Brain pericyte (primary cell): ENCODE measurements at regions not wholly inside any gene's neighbourhood (a gene's known extent, or its start where the extent isn't known, plus 50 kb on each side); places are given as distances from the start of the nearest gene placed in this dataset.

ENCODE experiments used
- DNase-seq: peaks from one replicate; pipeline ENCODE4 v3.0.0-alpha.2; 2012; ENCODE audit warnings: low read depth, low spot score

- DNase-seq, result no peak
These were observed 387.3 kb downstream of the YTHDC2 start for GRCh38 chr5:113900816-113901215.

- DNase-seq, result no peak
These were observed 388.2 kb downstream of the YTHDC2 start for GRCh38 chr5:113901718-113902117.

GRCh38 chr5:113902917-113903660 is 389.6 kb downstream of the YTHDC2 start:
- DNase-seq, result no peak

DNA sequence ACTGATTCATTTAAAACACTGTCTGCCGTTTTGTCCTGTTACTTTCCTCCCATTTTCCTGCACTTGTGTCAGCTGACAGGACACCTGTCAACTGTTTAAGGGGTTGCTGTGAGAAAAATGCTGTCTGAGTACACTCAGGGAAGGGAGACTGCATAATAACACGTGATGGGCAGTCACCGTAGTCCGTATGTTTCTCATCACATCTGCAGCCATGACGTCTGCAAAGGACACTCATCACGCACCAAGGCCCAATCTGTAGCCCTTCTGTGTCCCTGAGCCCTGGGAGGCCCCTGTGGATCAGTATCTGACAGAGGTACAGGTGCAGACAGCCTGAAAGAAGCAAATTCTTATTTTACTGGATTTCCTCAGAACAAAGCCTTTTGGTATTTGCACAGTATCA is 396.3 kb downstream of the YTHDC2 start:
- DNase-seq, result no peak

- no peak for DNase-seq
These were observed 404.5 kb downstream of the YTHDC2 start for GRCh38 chr5:113917997-113918396.

- no peak for DNase-seq
These were observed 408.8 kb downstream of the YTHDC2 start for GRCh38 chr5:113922343-113922742.

GRCh38 chr5:113935453-113935852 is 422.0 kb downstream of the YTHDC2 start:
- DNase-seq, result no peak

DNA sequence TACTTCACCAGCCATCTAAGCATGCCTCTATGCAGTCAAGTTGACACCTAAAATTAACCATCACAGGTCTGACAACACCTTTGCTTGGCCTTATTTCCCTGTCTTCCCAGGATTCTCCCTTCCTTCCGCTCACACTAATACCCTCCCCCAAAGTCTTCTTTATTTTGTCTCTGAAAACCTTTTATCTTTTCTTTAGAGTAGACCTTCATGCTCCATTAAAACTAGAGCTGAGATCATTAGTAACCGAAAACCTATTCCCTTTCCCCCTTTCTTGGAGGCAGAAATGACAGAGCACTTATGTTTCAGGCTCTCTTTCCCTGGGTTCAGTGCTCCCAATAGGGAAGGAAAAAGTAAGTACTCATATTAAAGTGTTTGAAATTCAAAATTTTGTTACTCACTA is 423.8 kb downstream of the YTHDC2 start:
- no peak for DNase-seq

DNA sequence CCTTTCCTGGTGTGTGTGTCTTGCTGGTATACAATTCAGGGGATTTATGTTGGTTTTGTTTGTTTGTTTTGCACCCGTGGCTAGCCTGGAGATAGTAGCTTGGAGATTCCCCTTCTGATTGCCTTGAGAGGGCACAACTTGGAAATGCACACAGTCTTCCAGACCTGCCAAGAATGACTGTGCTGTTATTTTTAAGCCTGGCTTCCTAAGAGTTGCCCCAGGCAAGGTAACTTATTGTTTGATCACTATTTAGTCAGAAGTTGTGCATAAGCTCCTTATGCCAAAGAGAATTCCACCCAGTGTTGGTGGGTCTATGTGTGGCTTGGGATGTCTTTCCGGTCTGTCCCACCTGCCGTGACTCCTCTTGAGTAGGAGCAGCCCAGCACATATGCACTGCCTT is 421.9 kb upstream of the KCNN2 start:
- no peak for DNase-seq

DNA sequence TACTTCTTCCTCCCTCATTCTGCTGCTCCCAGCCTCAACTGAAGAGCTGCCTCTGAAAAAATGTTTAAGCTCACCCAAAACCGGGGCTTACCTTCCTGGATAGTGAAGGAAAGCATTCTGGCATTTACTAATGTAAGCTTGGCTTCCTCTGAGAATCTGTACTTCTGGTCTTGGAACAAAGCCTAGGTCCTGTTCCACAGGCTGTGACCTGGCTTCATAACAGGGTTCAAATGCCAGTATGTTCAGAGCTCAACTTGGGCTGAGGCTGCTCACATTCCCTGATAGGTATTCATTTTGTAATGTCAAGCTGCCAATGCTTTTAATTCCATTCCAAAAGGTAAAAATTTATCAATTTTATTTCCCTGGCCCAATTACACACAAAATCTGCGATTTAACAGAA is 411.7 kb upstream of the KCNN2 start:
- no peak for DNase-seq

DNA sequence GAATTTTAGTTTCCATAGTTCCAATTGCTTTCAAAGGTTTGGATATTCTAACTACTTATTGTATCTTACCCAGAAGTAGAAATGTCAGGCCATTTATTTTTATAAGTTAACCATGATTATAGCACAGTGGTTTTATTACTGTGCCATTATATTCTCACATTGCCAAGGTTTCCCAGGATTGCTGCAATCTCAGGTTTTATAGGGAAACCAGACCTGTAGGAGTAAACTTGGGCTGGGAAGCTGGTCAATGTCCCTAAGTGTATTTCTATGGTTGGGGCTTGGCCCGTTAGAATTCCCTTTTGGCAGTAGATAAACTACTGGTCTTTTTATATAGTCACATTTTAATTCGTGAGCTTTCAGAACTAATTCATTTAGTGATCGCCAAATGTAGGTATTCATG is 396.6 kb upstream of the KCNN2 start:
- DNase-seq, result no peak

- DNase-seq, result no peak
These were observed 392.0 kb upstream of the KCNN2 start for GRCh38 chr5:113969901-113970300.

DNA sequence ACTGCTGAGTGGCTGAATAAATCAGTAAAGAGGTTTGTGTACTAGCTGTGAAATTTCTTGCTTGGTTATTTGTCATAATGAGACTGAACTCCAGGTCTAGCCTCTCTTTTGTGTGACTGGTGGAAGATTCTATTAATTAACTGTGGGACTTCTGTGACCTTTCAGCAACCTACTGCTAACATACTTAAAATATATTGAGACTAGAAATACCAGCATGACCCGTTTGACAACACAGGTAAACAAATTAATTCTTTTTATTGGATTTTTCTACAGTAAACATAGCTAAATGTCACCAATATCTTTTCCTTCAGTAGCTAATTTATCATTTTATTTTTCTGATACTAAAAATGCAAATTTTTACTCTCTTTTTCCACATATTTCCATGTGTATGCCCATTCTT is 390.4 kb upstream of the KCNN2 start:
- no peak for DNase-seq

- no peak for DNase-seq
These were observed 386.9 kb upstream of the KCNN2 start for GRCh38 chr5:113974976-113975375.

DNA sequence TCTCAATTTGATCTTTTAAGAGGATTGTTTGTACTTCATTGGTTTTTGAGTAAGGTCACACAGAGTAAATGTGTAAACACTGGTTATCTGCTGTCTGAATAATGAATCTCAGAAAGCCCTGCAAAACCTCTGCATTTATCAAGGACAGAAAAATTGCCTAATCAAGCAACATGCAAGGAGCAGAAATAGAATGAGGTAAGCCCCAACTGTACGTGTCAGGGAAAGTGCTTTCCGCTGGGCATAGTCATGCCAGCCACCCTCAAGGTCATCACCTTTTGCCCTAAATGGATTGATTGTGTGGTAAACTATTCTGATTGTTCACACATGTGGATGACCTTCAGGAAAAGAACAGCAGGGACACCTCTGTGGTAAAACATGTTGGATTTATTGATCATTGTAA is 376.9 kb upstream of the KCNN2 start:
- DNase-seq, result no peak

- no peak for DNase-seq
These were observed 376.4 kb upstream of the KCNN2 start for GRCh38 chr5:113985505-113985904.

DNA sequence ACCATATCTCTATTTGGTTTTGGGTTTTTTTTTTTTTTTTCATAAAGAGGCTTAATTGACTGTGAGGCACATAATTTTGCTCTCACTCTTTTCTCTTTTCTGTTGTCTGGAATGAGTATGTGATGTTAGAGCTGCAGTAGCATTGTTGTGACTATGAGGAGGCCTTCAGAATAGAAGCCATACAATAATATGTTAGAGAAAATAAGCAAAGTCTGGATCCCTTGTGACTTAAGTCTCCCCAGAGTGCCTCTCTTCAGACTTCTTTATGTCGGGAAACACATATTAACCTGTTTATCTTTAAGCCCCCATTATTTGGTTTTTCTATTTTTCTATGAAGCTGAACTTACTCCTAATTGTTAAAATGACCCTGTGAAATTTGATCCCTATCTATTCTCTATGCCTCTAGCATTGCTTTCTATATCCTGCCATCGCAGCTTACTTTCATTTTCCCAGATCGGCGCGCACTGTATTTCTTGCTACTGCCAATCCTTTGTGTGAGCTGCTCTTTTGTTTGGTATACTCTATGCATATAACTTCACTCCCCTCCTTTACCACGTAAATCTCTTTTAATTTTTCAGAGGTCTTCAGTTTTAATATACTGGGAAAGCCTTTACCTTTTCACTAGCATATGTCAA is 372.5 kb upstream of the KCNN2 start:
- DNase-seq, result no peak

- no peak for DNase-seq
These were observed 372.0 kb upstream of the KCNN2 start for GRCh38 chr5:113989913-113990305.

- no peak for DNase-seq
These were observed 360.8 kb upstream of the KCNN2 start for GRCh38 chr5:114001076-114001475.

GRCh38 chr5:114006582-114006981 is 355.3 kb upstream of the KCNN2 start:
- no peak for DNase-seq

DNA sequence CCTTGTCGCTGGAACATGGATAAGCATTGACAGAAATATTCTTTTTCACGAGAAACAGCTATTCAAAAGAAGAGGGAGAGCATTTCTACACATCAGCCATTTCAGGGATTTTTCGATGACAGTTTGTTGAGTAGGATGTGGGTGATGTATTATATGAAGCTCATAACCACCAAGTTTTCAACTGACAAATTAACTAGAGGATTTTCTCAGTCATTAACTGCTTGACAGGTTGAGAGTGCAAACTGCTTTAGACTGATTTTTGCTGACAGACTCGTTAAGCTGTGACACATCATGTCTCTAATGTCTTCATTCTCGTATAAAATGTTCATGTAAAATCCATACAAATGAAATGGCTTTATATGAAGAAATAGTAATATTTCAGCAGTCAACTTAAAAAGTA is 354.2 kb upstream of the KCNN2 start:
- no peak for DNase-seq

DNA sequence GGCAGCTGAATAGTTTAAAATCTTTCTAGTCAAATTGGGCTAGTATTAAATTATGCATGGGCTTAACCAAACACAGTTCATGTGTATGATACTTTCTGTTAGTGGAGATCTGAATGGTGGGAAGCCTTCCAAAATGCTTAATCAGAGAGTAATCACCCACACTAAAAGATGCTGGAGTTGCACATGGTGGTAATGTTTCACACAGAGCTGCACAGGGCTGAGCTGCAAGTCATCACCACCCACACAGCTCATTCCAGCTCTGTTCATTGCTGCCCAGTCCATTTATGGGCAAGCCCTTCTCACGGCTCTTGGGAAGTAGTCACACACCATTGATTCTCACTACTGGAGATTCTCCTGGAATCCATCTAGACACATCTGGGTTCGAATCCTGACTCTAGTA is 351.5 kb upstream of the KCNN2 start:
- no peak for DNase-seq

DNA sequence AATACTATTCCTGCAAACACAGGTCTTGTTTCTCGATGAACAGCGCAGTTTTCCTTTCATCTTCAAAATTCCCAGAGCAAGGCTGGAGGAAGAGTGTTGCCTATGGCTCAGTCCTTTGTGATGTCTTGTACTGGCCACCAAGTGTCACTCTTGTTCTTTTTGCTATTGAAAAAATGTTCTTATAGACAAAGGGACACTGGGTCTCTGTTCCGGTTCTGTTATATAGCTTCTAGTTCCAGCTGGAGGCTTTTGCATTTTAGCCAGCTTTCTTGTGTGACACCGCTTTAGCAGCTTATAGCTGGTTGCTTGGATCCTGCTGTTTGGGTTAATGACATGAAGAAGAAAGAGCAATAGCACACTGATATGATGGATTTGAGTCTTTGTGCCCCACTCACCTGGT is 343.7 kb upstream of the KCNN2 start:
- no peak for DNase-seq

DNA sequence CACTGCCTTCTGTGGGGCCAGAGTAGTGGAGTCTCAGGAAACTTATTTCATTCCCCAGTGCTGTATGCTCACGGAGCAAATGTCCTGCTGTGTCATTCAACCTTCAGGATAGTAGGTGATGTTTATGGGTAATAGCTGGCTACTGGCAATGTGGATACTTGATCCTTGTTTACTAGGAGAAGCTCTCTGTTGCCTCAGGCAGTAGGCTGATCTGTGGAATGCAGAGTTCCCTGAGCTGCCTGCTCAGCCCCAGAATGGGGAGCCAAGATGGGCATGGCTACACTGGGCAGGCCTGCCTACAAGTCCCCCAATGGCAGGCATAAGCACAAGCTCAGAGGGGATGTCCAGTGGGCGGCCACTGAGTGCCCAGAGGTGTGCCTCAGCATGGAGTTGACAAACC is 323.1 kb upstream of the KCNN2 start:
- DNase-seq, result no peak
